GM23248 (cell line): ENCODE measurements at regions not wholly inside any gene's neighbourhood (a gene's known extent, or its start where the extent isn't known, plus 50 kb on each side); places are given as distances from the start of the nearest gene placed in this dataset.

Source experiments
- EZH2 ChIP-seq: fragments of 200-600 bp; sonication (generic); IDR thresholded peaks from 2 replicates; pipeline ENCODE4 v1.6.1; 2018; ENCODE audit warnings: antibody characterized with exemption, mild to moderate bottlenecking; ENCODE audit not compliant: insufficient read depth, poor library complexity, severe bottlenecking
- EZH2phosphoT487 ChIP-seq: fragments of 200-600 bp; sonication (generic); IDR thresholded peaks from 2 replicates; pipeline ENCODE4 v1.6.1; 2018; ENCODE audit warnings: antibody characterized with exemption, moderate library complexity, mild to moderate bottlenecking, low read depth; ENCODE audit not compliant: insufficient read depth

- TF ChIP-seq EZH2 (no peak), EZH2phosphoT487 (no peak)
These were observed 116.4 kb upstream of the RIPOR2 start for GRCh38 chr6:25052181-25052580.
